Upper lobe of right lung (tissue), 1 donor: ENCODE measurements at regions not wholly inside any gene's neighbourhood (a gene's known extent, or its start where the extent isn't known, plus 50 kb on each side); places are given as distances from the start of the nearest gene placed in this dataset.

Source experiments
- ATAC-seq: fragments of 200-7000 bp; cut with Tn5 transposase; one replicate; pipeline ENCODE4 v1.9.1; 2020; ENCODE audit warnings: mild to moderate bottlenecking, moderate library complexity
- DNase-seq: peaks from one replicate; pipeline ENCODE4 v3.0.0-alpha.2; 2020
- H3K27ac ChIP-seq: fragments of 200-600 bp; one replicate; pipeline ENCODE4 v1.8.0; 2022
- H3K27me3 ChIP-seq: fragments of 200-600 bp; one replicate; pipeline ENCODE4 v1.8.0; 2022; ENCODE audit warnings: mild to moderate bottlenecking
- H3K36me3 ChIP-seq: fragments of 200-600 bp; one replicate; pipeline ENCODE4 v1.8.0; 2022
- H3K4me1 ChIP-seq: fragments of 200-600 bp; one replicate; pipeline ENCODE4 v1.8.0; 2022
- H3K4me3 ChIP-seq: fragments of 200-600 bp; one replicate; pipeline ENCODE4 v1.8.0; 2022; ENCODE audit warnings: mild to moderate bottlenecking
- H3K9me3 ChIP-seq: fragments of 200-600 bp; one replicate; pipeline ENCODE4 v1.8.0; 2022
- CTCF ChIP-seq: fragments of 200-600 bp; IDR thresholded peaks from one replicate; pipeline ENCODE4 v1.8.0; 2022; ENCODE audit warnings: antibody characterized with exemption
- intact Hi-C: fragments of 100-400 bp; cut with DNase I; formaldehyde crosslinking; loops from one replicate; pipeline ENCODE4 v1.11.0; 2022
- donor health status: DM: no; HTN: yes; CAD: no; lungs with severe emphysema.

DNA sequence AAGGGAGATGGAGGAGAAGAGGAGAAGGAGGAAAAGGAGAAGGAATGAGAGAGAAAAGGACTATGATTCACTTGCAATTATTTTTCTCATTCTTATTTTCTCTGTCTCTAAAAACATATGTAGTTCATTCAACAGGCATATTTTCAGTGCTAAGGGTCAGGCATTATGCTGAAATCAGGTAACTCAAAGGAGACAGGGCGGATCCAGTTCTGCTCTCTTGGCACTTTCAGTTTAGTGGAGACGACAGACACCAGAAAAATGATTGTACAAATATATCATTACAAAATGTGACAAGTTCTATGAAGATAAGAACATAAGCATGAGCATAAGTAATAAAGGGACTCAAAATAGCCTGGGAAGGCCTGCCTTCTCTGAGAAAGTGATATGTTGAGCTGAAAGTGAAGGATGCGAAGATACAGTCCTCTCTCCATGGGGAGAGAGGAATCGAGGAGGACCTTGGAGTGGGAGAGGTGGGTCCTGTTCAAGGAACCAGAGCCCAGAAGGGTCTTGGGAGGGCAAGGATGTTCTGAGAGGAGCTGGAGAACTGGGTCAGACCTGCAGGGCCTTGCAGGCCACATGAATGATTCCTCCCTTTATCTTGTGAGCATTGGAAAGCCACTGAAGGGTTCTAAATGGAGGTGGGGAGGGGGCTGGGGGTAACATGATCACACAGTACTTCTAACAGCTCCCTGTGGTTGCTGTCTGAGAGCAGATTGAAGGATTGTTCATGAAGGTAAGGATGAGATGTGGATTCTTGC is 58.6 kb upstream of the TMEM17 start:
- no peak for TF ChIP-seq CTCF
- DNase-seq: no peak

DNA sequence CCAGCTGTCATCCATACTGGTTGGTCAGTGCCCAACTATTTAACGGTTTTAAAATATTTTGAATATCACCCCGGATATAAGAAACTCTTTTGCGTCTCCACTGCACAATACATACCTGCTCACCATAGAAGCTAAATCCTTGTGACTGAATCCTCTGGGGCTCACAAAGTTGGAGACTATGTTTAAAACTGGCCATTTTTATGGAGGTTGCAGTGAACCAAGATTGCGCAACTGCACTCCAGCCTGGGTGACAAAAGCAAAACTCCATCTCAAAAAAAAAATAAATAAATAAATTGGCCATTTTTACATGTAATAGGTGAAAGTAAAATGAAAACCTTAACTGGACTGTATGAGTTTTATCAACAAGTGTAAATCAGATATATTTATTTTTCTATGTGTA is 55.6 kb upstream of the TMEM17 start:
- Histone ChIP-seq H3K4me3 (no peak overlapping the region), H3K27me3 (no peaks in the 10 kb centered on the region), H3K36me3 (no peaks in the 10 kb centered on the region), H3K27ac (no peak overlapping the region), H3K4me1 (no peaks in the 10 kb centered on the region), H3K9me3 (no peaks in the 10 kb centered on the region)
- intact Hi-C loops: no loop called here
- no peak for TF ChIP-seq CTCF
- ATAC-seq (no peak), DNase-seq (no peak)

More for the DNA sequence above, 58.6 kb upstream of the TMEM17 start:
- H3K27ac ChIP-seq: no peak overlapping the region
- peaks cover 8% of the 10 kb centered on the region for H3K4me1 ChIP-seq
- no peak for ATAC-seq
- no peak overlapping the region for H3K4me3 ChIP-seq
- H3K27me3 ChIP-seq: no peaks in the 10 kb centered on the region
- intact Hi-C loops: no loop called here
- no peaks in the 10 kb centered on the region for H3K36me3 ChIP-seq
- H3K9me3 ChIP-seq: no peaks in the 10 kb centered on the region

DNA sequence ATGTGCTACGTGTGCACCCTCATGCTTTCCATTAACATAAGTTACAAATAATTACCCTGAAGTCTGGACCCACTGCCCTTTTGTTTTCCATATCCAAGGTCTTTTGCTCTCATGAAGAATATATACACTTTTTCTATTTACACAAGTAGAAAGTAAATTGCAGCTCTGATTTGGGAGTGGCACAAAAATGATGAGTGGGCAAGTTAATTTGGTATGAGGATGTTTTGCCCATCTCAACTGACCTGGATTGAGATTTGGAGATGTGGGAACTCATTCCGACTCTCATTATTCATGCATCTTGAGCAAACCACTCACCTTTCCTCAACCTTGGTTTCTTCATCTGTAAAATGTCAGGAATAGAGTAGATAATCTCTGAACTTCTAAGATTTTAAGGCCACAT is 53.6 kb upstream of the TMEM17 start:
- DNase-seq (no peak), ATAC-seq (no peak)
- Histone ChIP-seq H3K36me3 (no peaks in the 10 kb centered on the region), H3K4me3 (no peak overlapping the region), H3K9me3 (no peaks in the 10 kb centered on the region), H3K4me1 (no peaks in the 10 kb centered on the region), H3K27me3 (no peaks in the 10 kb centered on the region), H3K27ac (no peak overlapping the region)
- intact Hi-C loops: no loop called here
- no peak for TF ChIP-seq CTCF

DNA sequence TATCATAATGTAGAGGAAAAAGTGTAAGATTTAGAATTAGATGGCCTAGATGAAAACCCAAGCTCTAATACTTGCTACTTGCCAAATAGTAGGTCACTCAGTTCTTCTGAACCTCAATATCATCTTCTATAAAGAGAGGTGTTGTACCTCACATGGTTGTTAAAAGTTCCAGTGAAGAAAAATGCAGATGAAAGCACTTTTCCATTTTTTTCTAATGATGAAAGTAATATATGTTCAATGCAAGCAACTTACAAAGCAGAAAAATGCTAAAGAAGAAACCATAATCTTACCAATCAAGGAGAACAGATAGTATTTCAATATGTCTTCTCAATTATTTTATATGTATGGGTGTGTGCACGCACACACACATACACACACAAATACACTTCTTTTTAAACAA is 52.7 kb upstream of the TMEM17 start:
- no peaks in the 10 kb centered on the region for H3K36me3 ChIP-seq
- no peak overlapping the region for H3K27ac ChIP-seq
- H3K9me3 ChIP-seq: no peaks in the 10 kb centered on the region
- no peak overlapping the region for H3K4me3 ChIP-seq
- ATAC-seq: no peak
- no peak for DNase-seq
- no peak for TF ChIP-seq CTCF
- no peaks in the 10 kb centered on the region for H3K27me3 ChIP-seq
- intact Hi-C loops: no loop called here
- no peaks in the 10 kb centered on the region for H3K4me1 ChIP-seq

- no peak overlapping the region for H3K27ac ChIP-seq
- H3K9me3 ChIP-seq: no peaks in the 10 kb centered on the region
- no peak for ATAC-seq
- no peaks in the 10 kb centered on the region for H3K36me3 ChIP-seq
- H3K4me1 ChIP-seq: no peaks in the 10 kb centered on the region
- no peak overlapping the region for H3K4me3 ChIP-seq
- DNase-seq: no peak
- intact Hi-C loops: no loop called here
- no peak for TF ChIP-seq CTCF
- H3K27me3 ChIP-seq: no peaks in the 10 kb centered on the region
Measured at GRCh38 chr2:62556086-62556485, 50.1 kb upstream of the TMEM17 start.
